ENCODE measurements at regions not wholly inside any gene's neighbourhood (a gene's known extent, or its start where the extent isn't known, plus 50 kb on each side); places are given as distances from the start of the nearest gene placed in this dataset.

DNA sequence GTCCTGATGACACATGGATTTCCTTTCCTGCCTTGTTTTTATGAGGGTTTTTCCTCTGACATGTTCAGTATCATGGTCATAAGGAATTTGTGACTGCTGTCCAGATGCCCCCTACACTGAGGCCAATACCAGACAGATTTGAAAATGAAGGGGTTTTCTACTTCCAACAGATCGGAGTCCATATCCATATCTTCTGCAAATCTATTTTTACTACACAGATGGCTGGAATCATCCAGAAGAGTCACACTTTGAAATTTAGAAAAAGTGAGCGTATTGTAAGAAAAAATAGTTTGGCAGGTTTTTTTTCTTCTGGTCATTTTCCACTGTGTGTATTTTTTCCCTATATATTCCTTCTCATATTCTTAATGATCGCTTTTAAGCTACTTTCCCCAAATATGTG is 197.5 kb upstream of the LRRC3B start:
- no peak overlapping the region for H3K27ac ChIP-seq
- DNase-seq (ENCODE audit: low spot score in 2 of 2), result no peak
- 93% methylated on average over 3 of the region's 3 CpGs for WGBS, 2 donors
- no peaks in the 10 kb centered on the region for H3K4me1 ChIP-seq
- no peak overlapping the region for H3K4me3 ChIP-seq
- H3K9me3 ChIP-seq, result no peaks in the 10 kb centered on the region
- H3K36me3 ChIP-seq, result no peaks in the 10 kb centered on the region
- no peaks in the 10 kb centered on the region for H3K27me3 ChIP-seq
- TF ChIP-seq POLR2A (IDR thresholded peaks at IDR 0.05), result no peak
- TF ChIP-seq, protein P1, sequence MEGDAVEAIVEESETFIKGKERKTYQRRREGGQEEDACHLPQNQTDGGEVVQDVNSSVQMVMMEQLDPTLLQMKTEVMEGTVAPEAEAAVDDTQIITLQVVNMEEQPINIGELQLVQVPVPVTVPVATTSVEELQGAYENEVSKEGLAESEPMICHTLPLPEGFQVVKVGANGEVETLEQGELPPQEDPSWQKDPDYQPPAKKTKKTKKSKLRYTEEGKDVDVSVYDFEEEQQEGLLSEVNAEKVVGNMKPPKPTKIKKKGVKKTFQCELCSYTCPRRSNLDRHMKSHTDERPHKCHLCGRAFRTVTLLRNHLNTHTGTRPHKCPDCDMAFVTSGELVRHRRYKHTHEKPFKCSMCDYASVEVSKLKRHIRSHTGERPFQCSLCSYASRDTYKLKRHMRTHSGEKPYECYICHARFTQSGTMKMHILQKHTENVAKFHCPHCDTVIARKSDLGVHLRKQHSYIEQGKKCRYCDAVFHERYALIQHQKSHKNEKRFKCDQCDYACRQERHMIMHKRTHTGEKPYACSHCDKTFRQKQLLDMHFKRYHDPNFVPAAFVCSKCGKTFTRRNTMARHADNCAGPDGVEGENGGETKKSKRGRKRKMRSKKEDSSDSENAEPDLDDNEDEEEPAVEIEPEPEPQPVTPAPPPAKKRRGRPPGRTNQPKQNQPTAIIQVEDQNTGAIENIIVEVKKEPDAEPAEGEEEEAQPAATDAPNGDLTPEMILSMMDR (IDR thresholded peaks at IDR 0.05), result no peak
- TF ChIP-seq EP300 (IDR thresholded peaks at IDR 0.05), result no peak

DNA sequence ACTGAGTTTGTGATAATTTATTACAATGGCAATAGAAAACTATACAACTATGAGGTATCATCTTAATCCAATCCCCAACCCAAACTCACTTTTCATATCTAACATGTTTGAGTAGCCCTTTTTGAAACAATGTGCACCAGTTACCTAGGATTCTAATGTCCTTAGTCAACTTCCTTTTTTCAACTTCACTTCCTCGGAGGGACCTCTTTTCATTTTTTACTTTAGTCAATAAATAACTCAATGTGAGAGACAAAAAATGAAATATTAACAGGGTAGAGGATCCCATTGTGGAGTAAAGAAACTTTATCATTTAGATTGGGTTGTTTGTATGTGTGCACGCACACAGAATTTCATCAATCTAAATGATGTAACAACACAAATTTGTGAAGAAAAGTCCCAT is 193.6 kb upstream of the LRRC3B start:
- 69 to 76% methylated on average over 2 of the region's 2 CpGs for WGBS, 2 donors

DNA sequence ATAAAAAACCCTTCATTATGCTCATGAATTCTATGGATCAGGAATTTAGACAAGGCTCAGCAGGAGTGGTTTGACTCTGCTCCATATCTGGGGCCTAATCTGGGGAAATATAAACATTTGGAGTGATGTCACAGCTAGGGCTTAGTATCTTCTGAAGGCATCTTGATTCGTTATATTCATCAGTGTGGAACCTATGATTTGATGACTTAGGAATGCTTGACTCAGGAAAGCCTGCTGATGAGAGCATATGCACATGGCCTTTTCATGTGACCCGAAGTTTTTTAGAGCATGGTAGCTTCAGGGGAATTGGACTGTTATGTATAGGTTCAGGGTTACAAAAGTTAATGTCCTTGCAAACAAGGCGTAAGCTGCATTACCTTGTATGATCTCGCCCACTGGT is 184.9 kb upstream of the LRRC3B start:
- TF ChIP-seq POLR2A (IDR thresholded peaks at IDR 0.05) (no peak), EP300 (IDR thresholded peaks at IDR 0.05) (no peak)
- TF ChIP-seq, protein P1 (IDR thresholded peaks at IDR 0.05), result no peak
- Histone ChIP-seq H3K9me3 (peaks cover 0 to 7% (median 0%) of the 10 kb centered on the region in 4 donors), H3K4me1 (no peaks in the 10 kb centered on the region), H3K27me3 (no peaks in the 10 kb centered on the region), H3K36me3 (no peaks in the 10 kb centered on the region), H3K27ac (no peak overlapping the region), H3K4me3 (no peak overlapping the region)
- no peak for DNase-seq (ENCODE audit: low spot score in 2 of 2)
- WGBS, 2 donors, result 68 to 75% methylated on average over 4 of the region's 4 CpGs

More for the DNA sequence above, 193.6 kb upstream of the LRRC3B start:
- Histone ChIP-seq H3K36me3 (no peaks in the 10 kb centered on the region), H3K27me3 (no peaks in the 10 kb centered on the region), H3K4me1 (no peaks in the 10 kb centered on the region), H3K27ac (no peak overlapping the region), H3K9me3 (no peaks in the 10 kb centered on the region), H3K4me3 (no peak overlapping the region)
- TF ChIP-seq, protein P1 (IDR thresholded peaks at IDR 0.05), result no peak
- TF ChIP-seq EP300 (IDR thresholded peaks at IDR 0.05), result no peak
- DNase-seq (ENCODE audit: low spot score in 2 of 2), result no peak

DNA sequence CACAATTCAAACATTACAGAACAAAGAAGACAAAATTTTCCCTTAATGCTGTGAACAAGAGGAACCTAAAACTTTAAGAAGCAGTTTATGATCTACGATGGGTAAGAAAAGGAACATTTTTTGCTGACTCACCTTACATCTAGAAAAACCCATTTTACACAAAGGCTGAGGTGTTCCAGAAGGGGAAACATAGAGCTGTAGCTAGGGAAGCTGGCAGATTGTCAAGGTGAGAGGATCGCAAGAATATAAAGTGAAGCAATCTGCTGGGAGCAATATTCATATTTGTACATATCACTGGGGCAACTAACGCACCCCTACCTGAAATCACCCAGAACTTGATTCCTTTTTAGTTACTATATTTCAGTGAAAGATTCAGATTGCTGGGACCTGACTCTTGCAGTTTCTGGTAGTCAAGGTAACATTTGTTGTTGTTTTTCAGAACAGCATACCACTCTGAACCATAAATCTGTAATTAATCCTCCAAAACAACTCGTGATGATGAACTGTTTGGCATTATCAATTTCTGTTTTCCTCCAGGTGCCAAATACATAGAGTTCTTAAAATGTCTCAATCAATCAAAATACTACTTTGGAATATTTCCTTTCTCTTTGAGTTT is 184.1 kb upstream of the LRRC3B start:
- H3K36me3 ChIP-seq, result no peaks in the 10 kb centered on the region
- H3K27me3 ChIP-seq, result no peaks in the 10 kb centered on the region
- 68 to 76% methylated on average over 4 of the region's 4 CpGs for WGBS, 2 donors
- no peak for TF ChIP-seq POLR2A (IDR thresholded peaks at IDR 0.05)
- no peak for TF ChIP-seq EP300 (IDR thresholded peaks at IDR 0.05)
- TF ChIP-seq, protein P1 (IDR thresholded peaks at IDR 0.05), result no peak
- DNase-seq (ENCODE audit: low spot score in 2 of 2), result no peak
- H3K4me1 ChIP-seq, result no peaks in the 10 kb centered on the region
- H3K9me3 ChIP-seq, result peaks cover 0 to 7% (median 0%) of the 10 kb centered on the region in 4 donors
- no peak overlapping the region for H3K4me3 ChIP-seq
- H3K27ac ChIP-seq, result no peak overlapping the region

DNA sequence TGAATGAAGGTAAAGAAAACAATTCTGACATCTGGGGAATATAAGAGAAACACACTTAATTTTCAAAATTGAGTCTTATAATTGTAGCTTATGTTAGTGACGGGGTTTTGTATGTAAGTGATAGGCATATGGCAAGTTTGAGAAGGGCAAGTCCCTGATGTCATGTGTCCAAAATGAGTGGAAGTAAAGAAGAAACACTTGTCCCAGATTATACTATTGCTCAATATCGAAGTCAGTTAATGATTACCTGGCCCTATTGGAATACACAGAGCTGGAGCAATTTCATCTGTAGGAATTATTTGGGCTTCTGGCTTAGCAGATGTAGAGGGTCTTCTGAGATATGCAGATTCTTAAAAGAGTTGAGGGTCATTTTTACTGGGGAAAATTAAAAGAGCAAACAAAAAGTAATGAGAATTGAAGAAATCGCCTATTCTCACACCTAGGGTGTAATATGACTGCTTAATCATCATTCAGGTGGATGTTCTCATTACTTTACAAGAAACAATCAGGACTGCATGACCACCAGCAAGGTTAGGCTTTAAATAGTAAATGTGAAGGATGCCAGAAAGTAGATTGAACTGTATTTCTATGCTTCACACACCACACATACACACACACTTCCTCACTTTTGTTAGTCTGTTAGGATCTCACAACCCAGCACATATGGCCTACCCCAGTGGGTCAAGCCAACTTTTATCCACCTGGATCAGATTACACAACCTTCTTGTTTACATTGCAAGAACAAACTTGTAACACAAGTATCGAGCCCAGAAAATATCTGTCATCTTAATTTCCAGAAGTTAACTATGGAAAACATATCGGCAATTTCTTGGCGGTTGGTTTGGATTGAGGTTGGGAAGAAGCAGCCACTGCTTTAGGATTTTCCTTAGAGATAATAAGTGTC is 183.3 kb upstream of the LRRC3B start:
- Histone ChIP-seq H3K27ac (no peak overlapping the region), H3K9me3 (peaks cover 0 to 7% (median 0%) of the 10 kb centered on the region in 4 donors), H3K4me3 (no peak overlapping the region), H3K27me3 (no peaks in the 10 kb centered on the region), H3K36me3 (no peaks in the 10 kb centered on the region), H3K4me1 (no peaks in the 10 kb centered on the region)
- no peak for TF ChIP-seq POLR2A (IDR thresholded peaks at IDR 0.05)
- TF ChIP-seq, protein P1 (IDR thresholded peaks at IDR 0.05), result no peak
- no peak for TF ChIP-seq EP300 (IDR thresholded peaks at IDR 0.05)
- 86 to 90% methylated on average over 6 of the region's 6 CpGs for WGBS, 2 donors
- no peak for DNase-seq (ENCODE audit: low spot score in 2 of 2)

Measured in tibial nerve (tissue), 4 donors.